Breast epithelium (tissue), 4 donors: ENCODE measurements at regions not wholly inside any gene's neighbourhood (a gene's known extent, or its start where the extent isn't known, plus 50 kb on each side); places are given as distances from the start of the nearest gene placed in this dataset.

Experiments used
- DNase-seq, 2 donors: peaks; one replicate each; pipeline ENCODE4 v3.0.0-alpha.2; 2019; ENCODE audit warnings: low spot score in 2 of 2
- H3K27ac ChIP-seq, 2 donors: fragments of 200-600 bp; sonication (generic) in 1 of 2; one replicate each; pipeline ENCODE4 v1.5.1; 2016 to 2019; ENCODE audit warnings: mild to moderate bottlenecking in 1 of 2
- H3K27me3 ChIP-seq, 2 donors: fragments of 200-600 bp; sonication (generic) in 1 of 2; one replicate each; pipeline versions ENCODE4 v1.5.1 to v1.6.0; 2017 to 2019; ENCODE audit warnings: control low read depth in 1 of 2, mild to moderate bottlenecking in 1 of 2
- H3K36me3 ChIP-seq: fragments of 200-600 bp; one replicate; pipeline ENCODE4 v1.5.1; 2019
- H3K4me1 ChIP-seq, 2 donors: fragments of 200-600 bp; sonication (generic); one replicate each; pipeline ENCODE4 v1.5.1; 2016 to 2019; ENCODE audit warnings: control low read depth in 1 of 2
- H3K4me3 ChIP-seq, 3 donors: fragments of 200-600 bp; sonication (generic); 1 replicate in 2 of 3; 2 replicates in 1 of 3; pipeline ENCODE4 v1.5.1; 2016 to 2019; ENCODE audit warnings: mild to moderate bottlenecking in 3 of 3, moderate library complexity in 2 of 3
- H3K9me3 ChIP-seq, 2 donors: fragments of 200-600 bp; sonication (generic) in 1 of 2; one replicate each; pipeline ENCODE4 v1.5.1; 2016 to 2019; ENCODE audit warnings: control low read depth in 1 of 2
- CTCF ChIP-seq, 3 donors: fragments of 450-650 bp; IDR thresholded peaks; one replicate each; pipeline ENCODE4 v1.5.1; 2016 to 2017; ENCODE audit warnings: antibody characterized with exemption in 3 of 3, mild to moderate bottlenecking in 3 of 3, moderate library complexity in 3 of 3
- POLR2A ChIP-seq: fragments of 450-650 bp; IDR thresholded peaks from one replicate; pipeline ENCODE4 v1.6.1; 2016; ENCODE audit warnings: antibody characterized with exemption, mild to moderate bottlenecking, moderate library complexity
- POLR2AphosphoS5 ChIP-seq, 3 donors: sonication (generic); formaldehyde crosslinking; IDR thresholded peaks; one replicate each; pipeline ENCODE4 v1.6.1; 2017; ENCODE audit warnings: antibody characterized with exemption in 3 of 3
- intact Hi-C: fragments of 100-400 bp; cut with DNase I; formaldehyde crosslinking; loops from one replicate; pipeline ENCODE4 v1.15.1; 2023; ENCODE audit warnings: low total_unique reads

- Histone ChIP-seq H3K4me1 (no peaks in the 10 kb centered on the region), H3K36me3 (no peaks in the 10 kb centered on the region), H3K27ac (no peak overlapping the region), H3K9me3 (no peaks in the 10 kb centered on the region), H3K4me3 (no peak overlapping the region), H3K27me3 (no peaks in the 10 kb centered on the region)
- no peak for DNase-seq
- TF ChIP-seq CTCF (IDR thresholded peaks at IDR 0.05) (no peak), POLR2AphosphoS5 (IDR thresholded peaks at IDR 0.05) (no peak), POLR2A (no peak)
- intact Hi-C loops: no loop called here
Measured at GRCh38 chr5:125002727-125003598, 256.5 kb upstream of the ZNF608 start.

GRCh38 chr5:125004009-125004408 is 257.6 kb upstream of the ZNF608 start:
- Histone ChIP-seq H3K36me3 (no peaks in the 10 kb centered on the region), H3K27ac (no peak overlapping the region), H3K9me3 (no peaks in the 10 kb centered on the region), H3K27me3 (no peaks in the 10 kb centered on the region), H3K4me3 (no peak overlapping the region), H3K4me1 (no peaks in the 10 kb centered on the region)
- no peak for DNase-seq
- no peak for TF ChIP-seq CTCF (IDR thresholded peaks at IDR 0.05)
- no peak for TF ChIP-seq POLR2AphosphoS5 (IDR thresholded peaks at IDR 0.05)
- no peak for TF ChIP-seq POLR2A
- intact Hi-C loops: no loop called here

GRCh38 chr5:125005266-125005665 is 258.8 kb upstream of the ZNF608 start:
- Histone ChIP-seq H3K4me3 (no peak overlapping the region), H3K9me3 (no peaks in the 10 kb centered on the region), H3K36me3 (no peaks in the 10 kb centered on the region), H3K4me1 (no peaks in the 10 kb centered on the region), H3K27me3 (no peaks in the 10 kb centered on the region), H3K27ac (no peak overlapping the region)
- TF ChIP-seq POLR2A (no peak), CTCF (IDR thresholded peaks at IDR 0.05) (no peak), POLR2AphosphoS5 (IDR thresholded peaks at IDR 0.05) (no peak)
- DNase-seq: no peak
- intact Hi-C loops: no loop called here

GRCh38 chr5:125006011-125006685 is 259.7 kb upstream of the ZNF608 start:
- H3K4me3 ChIP-seq: no peak overlapping the region
- no peak for DNase-seq
- TF ChIP-seq POLR2AphosphoS5 (IDR thresholded peaks at IDR 0.05) (no peak), CTCF (IDR thresholded peaks at IDR 0.05) (no peak), POLR2A (no peak)
- H3K4me1 ChIP-seq: no peaks in the 10 kb centered on the region
- H3K36me3 ChIP-seq: no peaks in the 10 kb centered on the region
- H3K9me3 ChIP-seq: no peaks in the 10 kb centered on the region
- intact Hi-C loops: no loop called here
- H3K27me3 ChIP-seq: no peaks in the 10 kb centered on the region
- H3K27ac ChIP-seq: no peak overlapping the region

GRCh38 chr5:125010356-125010755 is 263.9 kb upstream of the ZNF608 start:
- no peaks in the 10 kb centered on the region for H3K4me1 ChIP-seq
- no peaks in the 10 kb centered on the region for H3K27me3 ChIP-seq
- TF ChIP-seq CTCF (IDR thresholded peaks at IDR 0.05) (no peak), POLR2AphosphoS5 (IDR thresholded peaks at IDR 0.05) (no peak), POLR2A (no peak)
- no peaks in the 10 kb centered on the region for H3K9me3 ChIP-seq
- intact Hi-C loops: no loop called here
- H3K4me3 ChIP-seq: no peak overlapping the region
- H3K36me3 ChIP-seq: no peaks in the 10 kb centered on the region
- H3K27ac ChIP-seq: no peak overlapping the region
- no peak for DNase-seq
